ENCODE measurements at regions not wholly inside any gene's neighbourhood (a gene's known extent, or its start where the extent isn't known, plus 50 kb on each side); places are given as distances from the start of the nearest gene placed in this dataset.

DNA sequence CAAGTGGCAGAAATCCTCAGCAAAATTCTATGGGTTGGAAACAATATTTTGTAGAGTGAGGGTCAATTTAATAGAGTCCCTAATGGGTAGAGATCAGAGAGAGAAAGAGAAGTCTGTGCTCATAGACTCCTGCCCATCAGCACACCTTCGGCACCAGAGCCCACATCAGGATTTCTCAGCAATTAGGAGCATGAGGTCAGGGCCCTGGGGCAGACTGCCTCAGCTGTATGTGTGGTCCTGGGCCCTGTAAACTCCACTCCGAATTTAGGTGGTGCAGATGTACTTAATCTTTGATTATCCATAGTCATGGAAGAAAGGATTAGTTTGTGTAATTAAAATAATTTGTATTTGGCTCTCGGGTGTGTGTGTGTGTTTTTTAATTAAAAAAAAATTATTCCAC is 372.6 kb downstream of the AEBP2 start:
- TF ChIP-seq, protein P1, sequence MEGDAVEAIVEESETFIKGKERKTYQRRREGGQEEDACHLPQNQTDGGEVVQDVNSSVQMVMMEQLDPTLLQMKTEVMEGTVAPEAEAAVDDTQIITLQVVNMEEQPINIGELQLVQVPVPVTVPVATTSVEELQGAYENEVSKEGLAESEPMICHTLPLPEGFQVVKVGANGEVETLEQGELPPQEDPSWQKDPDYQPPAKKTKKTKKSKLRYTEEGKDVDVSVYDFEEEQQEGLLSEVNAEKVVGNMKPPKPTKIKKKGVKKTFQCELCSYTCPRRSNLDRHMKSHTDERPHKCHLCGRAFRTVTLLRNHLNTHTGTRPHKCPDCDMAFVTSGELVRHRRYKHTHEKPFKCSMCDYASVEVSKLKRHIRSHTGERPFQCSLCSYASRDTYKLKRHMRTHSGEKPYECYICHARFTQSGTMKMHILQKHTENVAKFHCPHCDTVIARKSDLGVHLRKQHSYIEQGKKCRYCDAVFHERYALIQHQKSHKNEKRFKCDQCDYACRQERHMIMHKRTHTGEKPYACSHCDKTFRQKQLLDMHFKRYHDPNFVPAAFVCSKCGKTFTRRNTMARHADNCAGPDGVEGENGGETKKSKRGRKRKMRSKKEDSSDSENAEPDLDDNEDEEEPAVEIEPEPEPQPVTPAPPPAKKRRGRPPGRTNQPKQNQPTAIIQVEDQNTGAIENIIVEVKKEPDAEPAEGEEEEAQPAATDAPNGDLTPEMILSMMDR (IDR thresholded peaks at IDR 0.05) = no peak
- no peak for TF ChIP-seq POLR2A (IDR thresholded peaks at IDR 0.05)

All from heart left ventricle (tissue), 13 donors.